22Rv1 (cell line): ENCODE measurements at regions not wholly inside any gene's neighbourhood (a gene's known extent, or its start where the extent isn't known, plus 50 kb on each side); places are given as distances from the start of the nearest gene placed in this dataset.

ENCODE experiments used
- H3K27ac ChIP-seq: fragments of 450-650 bp; 2 replicates; pipeline ENCODE4 v1.5.1; 2017
- ZFX ChIP-seq: fragments of 450-650 bp; IDR thresholded peaks from 2 replicates; pipeline ENCODE4 v1.6.1; 2017; ENCODE audit warnings: antibody characterized with exemption, borderline replicate concordance
- TF ChIP-seq, protein P1 (sequence below): fragments of 450-650 bp; IDR thresholded peaks from 2 replicates; pipeline ENCODE4 v1.5.1; 2017; ENCODE audit warnings: mild to moderate bottlenecking

DNA sequence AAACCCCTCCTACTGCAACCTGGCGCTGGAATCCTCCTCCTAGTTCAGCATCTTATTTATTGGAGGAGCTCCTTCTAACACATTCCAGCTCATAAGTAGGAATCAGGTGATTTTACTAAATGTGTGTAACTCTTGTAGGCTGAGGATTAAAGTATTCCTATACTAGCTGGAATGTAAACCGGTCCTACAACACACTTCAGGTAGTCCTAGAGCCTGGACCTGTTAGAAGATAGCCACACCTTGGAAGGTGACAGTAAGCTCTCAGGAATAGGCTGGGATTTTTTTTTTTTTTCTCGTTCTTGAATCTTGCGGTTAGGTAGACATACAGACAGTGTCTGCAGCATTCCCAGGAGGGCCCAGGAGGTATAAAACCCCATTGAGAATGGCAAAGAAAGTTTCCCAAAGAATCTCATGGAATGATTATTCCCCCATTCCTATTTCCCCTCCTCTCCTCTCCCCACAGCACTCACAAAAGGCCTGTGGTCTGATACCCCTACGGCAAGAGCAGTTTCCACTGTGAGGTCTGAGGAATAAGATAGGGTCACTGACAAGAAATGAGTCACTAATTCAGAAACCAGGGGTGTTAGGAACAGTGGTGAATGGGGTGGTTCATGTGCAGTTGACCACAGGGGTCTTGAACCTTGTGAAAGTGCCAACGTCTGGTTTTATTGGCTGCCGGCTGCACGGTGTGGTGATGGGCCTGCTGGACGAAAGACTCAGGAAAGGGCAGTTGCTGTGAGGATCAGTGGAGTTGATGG is 267.1 kb downstream of the UTP18 start:
- H3K27ac ChIP-seq, result no peak overlapping the region
- no peak for TF ChIP-seq ZFX
- TF ChIP-seq, protein P1, sequence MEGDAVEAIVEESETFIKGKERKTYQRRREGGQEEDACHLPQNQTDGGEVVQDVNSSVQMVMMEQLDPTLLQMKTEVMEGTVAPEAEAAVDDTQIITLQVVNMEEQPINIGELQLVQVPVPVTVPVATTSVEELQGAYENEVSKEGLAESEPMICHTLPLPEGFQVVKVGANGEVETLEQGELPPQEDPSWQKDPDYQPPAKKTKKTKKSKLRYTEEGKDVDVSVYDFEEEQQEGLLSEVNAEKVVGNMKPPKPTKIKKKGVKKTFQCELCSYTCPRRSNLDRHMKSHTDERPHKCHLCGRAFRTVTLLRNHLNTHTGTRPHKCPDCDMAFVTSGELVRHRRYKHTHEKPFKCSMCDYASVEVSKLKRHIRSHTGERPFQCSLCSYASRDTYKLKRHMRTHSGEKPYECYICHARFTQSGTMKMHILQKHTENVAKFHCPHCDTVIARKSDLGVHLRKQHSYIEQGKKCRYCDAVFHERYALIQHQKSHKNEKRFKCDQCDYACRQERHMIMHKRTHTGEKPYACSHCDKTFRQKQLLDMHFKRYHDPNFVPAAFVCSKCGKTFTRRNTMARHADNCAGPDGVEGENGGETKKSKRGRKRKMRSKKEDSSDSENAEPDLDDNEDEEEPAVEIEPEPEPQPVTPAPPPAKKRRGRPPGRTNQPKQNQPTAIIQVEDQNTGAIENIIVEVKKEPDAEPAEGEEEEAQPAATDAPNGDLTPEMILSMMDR, result no peak

DNA sequence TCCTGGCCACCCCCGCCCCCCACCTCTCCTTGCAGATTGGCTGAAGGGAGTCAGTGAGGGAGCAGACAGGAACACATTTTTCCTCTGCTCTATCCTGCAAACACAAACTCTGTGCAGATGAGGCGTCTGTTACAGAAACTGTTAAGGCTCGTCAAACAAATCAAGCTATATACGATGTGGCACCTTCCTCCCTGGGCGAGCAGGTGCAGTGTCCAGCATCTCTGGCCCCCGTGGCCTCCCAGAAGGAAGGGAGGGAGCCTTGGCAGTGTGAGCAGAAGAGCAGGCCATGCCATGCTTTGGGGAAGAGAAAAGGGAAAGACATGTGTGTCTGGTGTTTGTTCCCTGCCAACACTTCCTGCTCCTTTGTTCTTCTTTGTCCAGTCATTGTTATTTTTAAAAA is 267.8 kb downstream of the UTP18 start:
- TF ChIP-seq, protein P1, result no peak
- no peak for TF ChIP-seq ZFX
- no peak overlapping the region for H3K27ac ChIP-seq

DNA sequence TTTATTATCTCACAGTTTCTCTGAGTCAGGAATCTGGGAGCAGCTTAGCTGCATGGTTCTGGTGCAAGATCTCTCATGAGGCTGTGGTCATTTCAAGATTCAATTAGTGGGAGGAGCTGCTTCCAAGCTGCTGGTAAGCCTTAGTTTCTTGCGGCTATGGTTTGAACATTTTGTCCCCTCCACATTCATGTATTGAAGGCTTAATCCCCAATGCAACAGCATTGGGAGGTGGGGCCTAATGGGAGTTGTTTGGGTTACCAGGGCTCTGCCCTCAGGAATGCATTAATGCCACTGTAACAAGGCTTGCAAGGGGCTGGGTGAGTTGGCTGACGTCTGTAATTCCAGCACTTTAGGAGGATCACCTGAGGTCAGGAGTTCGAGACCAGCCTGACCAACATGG is 272.9 kb downstream of the UTP18 start:
- TF ChIP-seq, protein P1, result no peak

DNA sequence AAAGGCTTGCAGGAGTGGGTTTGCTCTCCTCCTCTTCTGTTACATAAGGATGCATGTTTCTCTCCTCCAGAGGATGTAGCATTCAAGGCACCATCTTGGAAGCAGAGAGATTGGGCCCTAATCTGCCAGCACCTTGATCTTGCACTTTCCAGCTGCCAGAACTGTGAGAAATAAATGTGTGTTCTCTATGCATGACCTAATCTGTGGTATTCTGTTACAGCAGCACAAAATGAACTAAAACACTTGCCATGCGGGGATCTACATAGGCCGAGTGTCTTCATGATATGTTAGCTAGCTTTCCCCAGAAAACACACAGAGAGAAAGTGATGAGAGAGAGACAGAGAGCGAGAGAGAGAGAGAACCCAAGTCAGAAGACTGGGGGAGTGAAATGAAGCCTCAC is 273.5 kb downstream of the UTP18 start:
- TF ChIP-seq, protein P1, result no peak
- no peak for TF ChIP-seq ZFX
- H3K27ac ChIP-seq, result no peak overlapping the region

More for the DNA sequence above, 272.9 kb downstream of the UTP18 start:
- no peak overlapping the region for H3K27ac ChIP-seq

DNA sequence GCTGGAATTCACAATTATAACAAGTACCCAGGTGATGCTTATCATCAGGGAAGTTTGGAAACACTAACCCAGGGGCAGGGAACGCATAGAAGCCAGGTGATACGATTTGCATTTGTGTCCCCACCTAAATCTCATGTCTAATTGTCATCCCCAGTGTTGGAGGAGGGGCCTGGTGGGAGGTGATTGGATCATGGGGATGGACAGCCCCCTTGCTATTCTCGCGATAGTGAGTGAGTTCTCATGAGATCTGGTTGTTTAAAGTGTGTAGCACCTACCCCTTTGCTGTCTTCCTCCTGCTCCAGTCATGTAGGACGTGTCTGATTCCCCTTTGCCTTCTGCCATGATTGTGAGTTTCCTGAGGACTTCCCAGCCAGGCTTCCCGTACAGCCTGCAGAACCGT is 276.3 kb downstream of the UTP18 start:
- no peak for TF ChIP-seq ZFX
- TF ChIP-seq, protein P1, result no peak
- no peak overlapping the region for H3K27ac ChIP-seq

DNA sequence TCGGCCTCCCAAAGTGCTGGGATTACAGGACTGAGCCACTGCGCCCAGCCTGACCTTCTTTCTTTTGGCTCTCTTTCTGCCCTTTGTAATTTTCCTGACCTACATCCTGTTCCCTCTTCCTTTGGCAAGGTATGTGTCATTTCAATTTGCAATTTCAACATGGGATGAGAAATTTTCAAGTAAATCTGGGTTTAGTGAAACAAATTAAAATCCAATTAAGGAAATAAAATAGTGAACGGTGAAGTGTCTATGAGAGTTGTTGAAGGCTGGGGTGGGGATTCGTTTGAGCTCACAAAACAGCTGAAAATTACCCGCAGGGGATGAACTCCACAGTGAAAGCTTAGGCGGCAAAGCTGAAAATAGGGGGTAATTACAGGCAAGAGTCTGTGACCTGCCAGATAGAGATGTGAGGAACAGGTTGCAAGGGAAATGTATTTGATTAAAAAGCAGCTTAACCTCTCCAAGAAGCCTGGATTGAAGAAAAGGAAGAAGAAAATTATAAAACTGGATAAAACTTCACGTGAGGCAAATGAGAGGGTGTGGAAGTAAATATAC is 277.7 kb downstream of the UTP18 start:
- H3K27ac ChIP-seq, result no peak overlapping the region
- TF ChIP-seq, protein P1, result no peak
- no peak for TF ChIP-seq ZFX

DNA sequence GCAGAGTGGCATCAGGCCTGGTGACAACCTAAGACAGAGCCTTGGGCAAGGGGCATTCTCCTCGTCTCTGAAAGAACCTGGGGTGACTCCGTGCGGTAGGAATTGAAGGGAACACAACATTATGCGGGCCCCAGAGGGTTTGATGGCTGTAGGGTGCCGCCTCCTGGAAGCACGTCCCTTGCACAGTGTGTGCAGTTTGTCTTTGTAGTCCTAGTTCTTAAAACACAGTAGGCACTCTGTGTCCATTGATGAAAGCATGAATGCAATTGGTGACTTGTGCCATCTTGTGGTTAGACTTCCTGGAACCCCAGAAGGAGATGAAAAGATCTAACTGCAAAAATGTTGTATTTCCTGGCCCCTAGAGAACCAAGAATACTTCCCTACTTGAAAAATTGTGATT is 279.8 kb downstream of the UTP18 start:
- TF ChIP-seq, protein P1, result no peak
- no peak for TF ChIP-seq ZFX
- H3K27ac ChIP-seq, result no peak overlapping the region
